ENCODE measurements at regions not wholly inside any gene's neighbourhood (a gene's known extent, or its start where the extent isn't known, plus 50 kb on each side); places are given as distances from the start of the nearest gene placed in this dataset.

- TF ChIP-seq POLR2AphosphoS5 (IDR thresholded peaks at IDR 0.05; ENCODE audit: low read depth, low read length) (no peak), REST (IDR thresholded peaks at IDR 0.05; ENCODE audit: insufficient read depth in 1 of 2, low read depth in 2 of 2, low read length in 1 of 2) (no peak), SIN3A (IDR thresholded peaks at IDR 0.05; ENCODE audit: borderline replicate concordance, insufficient read depth, low read depth, low read length) (no peak)
- TF ChIP-seq, protein P1, sequence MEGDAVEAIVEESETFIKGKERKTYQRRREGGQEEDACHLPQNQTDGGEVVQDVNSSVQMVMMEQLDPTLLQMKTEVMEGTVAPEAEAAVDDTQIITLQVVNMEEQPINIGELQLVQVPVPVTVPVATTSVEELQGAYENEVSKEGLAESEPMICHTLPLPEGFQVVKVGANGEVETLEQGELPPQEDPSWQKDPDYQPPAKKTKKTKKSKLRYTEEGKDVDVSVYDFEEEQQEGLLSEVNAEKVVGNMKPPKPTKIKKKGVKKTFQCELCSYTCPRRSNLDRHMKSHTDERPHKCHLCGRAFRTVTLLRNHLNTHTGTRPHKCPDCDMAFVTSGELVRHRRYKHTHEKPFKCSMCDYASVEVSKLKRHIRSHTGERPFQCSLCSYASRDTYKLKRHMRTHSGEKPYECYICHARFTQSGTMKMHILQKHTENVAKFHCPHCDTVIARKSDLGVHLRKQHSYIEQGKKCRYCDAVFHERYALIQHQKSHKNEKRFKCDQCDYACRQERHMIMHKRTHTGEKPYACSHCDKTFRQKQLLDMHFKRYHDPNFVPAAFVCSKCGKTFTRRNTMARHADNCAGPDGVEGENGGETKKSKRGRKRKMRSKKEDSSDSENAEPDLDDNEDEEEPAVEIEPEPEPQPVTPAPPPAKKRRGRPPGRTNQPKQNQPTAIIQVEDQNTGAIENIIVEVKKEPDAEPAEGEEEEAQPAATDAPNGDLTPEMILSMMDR (IDR thresholded peaks at IDR 0.05), result no peak
Observed at GRCh38 chrX:85685843-85686242, 306.4 kb upstream of the POF1B start.
